H1 (cell line): ENCODE measurements at regions not wholly inside any gene's neighbourhood (a gene's known extent, or its start where the extent isn't known, plus 50 kb on each side); places are given as distances from the start of the nearest gene placed in this dataset.

Experiments used
- BACH1 ChIP-seq: IDR thresholded peaks from 2 replicates; pipeline ENCODE4 v1.6.1; 2012; ENCODE audit warnings: low read length, improper control_type of control experiment
- CHD7 ChIP-seq: fragments of 300-600 bp; sonication (generic); IDR thresholded peaks from 2 replicates; pipeline ENCODE4 v1.7.1; 2012; ENCODE audit warnings: low read length, moderate library complexity, mild to moderate bottlenecking, inconsistent platforms; ENCODE audit not compliant: insufficient replicate concordance
- FOSL1 ChIP-seq: IDR thresholded peaks from 2 replicates; pipeline ENCODE4 v1.6.1; 2011; ENCODE audit warnings: mild to moderate bottlenecking, low read depth, low read length, moderate library complexity; ENCODE audit not compliant: insufficient read depth
- GABPA ChIP-seq: IDR thresholded peaks from 2 replicates; pipeline ENCODE4 v1.6.1; 2011; ENCODE audit warnings: mild to moderate bottlenecking, low read length, moderate library complexity, borderline replicate concordance; ENCODE audit not compliant: insufficient read depth
- POLR2AphosphoS5 ChIP-seq: IDR thresholded peaks from 2 replicates; pipeline ENCODE4 v1.6.1; 2011; ENCODE audit warnings: low read depth, low read length
- RBBP5 ChIP-seq: IDR thresholded peaks from 2 replicates; pipeline ENCODE4 v1.7.1; 2012; ENCODE audit warnings: low read depth, mild to moderate bottlenecking, inconsistent platforms, low read length, moderate library complexity, borderline replicate concordance
- SIN3A ChIP-seq, 2 experiments: IDR thresholded peaks in 1 of 2; conservative IDR thresholded peaks in 1 of 2; 2 replicates each; pipeline ENCODE4 v1.6.1; 2011 to 2012; ENCODE audit warnings: low read length in 2 of 2, improper control_type of control experiment in 1 of 2, low read depth in 1 of 2, mild to moderate bottlenecking in 1 of 2
- SP4 ChIP-seq: IDR thresholded peaks from 2 replicates; pipeline ENCODE4 v1.6.1; 2012; ENCODE audit warnings: low read length, inconsistent platforms
- TAF1 ChIP-seq: IDR thresholded peaks from 2 replicates; pipeline ENCODE4 v1.6.1; 2011; ENCODE audit warnings: mild to moderate bottlenecking, low read depth, low read length
- YY1 ChIP-seq: IDR thresholded peaks from 2 replicates; pipeline ENCODE4 v1.6.1; 2011; ENCODE audit warnings: low read depth, mild to moderate bottlenecking, low read length

GRCh38 chr10:128191847-128192246 lies 65.6 kb upstream of the MKI67 start (continued):
- TF ChIP-seq CHD7 (no peak), YY1 (no peak), POLR2AphosphoS5 (no peak), RBBP5 (no peak), FOSL1 (no peak), GABPA (no peak), SIN3A (conservative IDR thresholded peaks at IDR 0.05 in 1 of 2, IDR thresholded peaks at IDR 0.05 in 1 of 2; ENCODE audit: low read depth in 1 of 2, low read length in 2 of 2) (no peak), SP4 (no peak), TAF1 (no peak), BACH1 (no peak)
